Posterior cingulate gyrus (tissue), 11 donors: ENCODE measurements at regions not wholly inside any gene's neighbourhood (a gene's known extent, or its start where the extent isn't known, plus 50 kb on each side); places are given as distances from the start of the nearest gene placed in this dataset.

Experiments used
- DNase-seq, 10 donors: peaks; one replicate each; pipeline versions ENCODE4 v3.0.0 to v3.0.0-alpha.2; 2020 to 2021; ENCODE audit warnings: mixed read lengths in 3 of 10
- intact Hi-C: fragments of 100-400 bp; cut with DNase I; formaldehyde crosslinking; loops from one replicate; pipeline ENCODE4 v1.15.1; 2023

- intact Hi-C loops, result no loop called here
- DNase-seq, result no peak
These were observed 64.6 kb downstream of the TSPAN17 start for GRCh38 chr5:176711883-176712282.

- DNase-seq, result no peak
- intact Hi-C loops, result no loop called here
These were observed 65.4 kb downstream of the TSPAN17 start for GRCh38 chr5:176712546-176713304.

DNA sequence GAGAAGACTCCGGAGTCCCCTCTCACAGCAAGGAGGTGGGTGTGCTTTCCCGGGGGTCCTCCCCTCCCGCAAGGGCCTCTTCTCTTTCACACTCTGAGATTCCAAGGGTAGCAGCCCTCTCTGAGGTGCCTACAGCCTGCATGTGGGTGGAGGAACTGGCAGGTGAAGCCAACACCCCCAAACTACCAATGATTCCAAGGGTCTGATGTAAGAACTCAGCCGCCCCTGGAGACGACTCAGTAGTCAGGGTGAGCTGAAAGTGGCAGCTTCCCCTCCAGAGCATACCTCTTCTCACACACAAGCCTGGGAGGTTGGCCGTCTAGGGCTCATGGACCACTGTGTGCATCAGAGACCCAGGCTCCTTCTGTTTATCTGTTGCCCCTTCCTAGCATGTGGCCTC is 66.1 kb downstream of the TSPAN17 start:
- intact Hi-C loops, result no loop called here
- DNase-seq, result no peak

DNA sequence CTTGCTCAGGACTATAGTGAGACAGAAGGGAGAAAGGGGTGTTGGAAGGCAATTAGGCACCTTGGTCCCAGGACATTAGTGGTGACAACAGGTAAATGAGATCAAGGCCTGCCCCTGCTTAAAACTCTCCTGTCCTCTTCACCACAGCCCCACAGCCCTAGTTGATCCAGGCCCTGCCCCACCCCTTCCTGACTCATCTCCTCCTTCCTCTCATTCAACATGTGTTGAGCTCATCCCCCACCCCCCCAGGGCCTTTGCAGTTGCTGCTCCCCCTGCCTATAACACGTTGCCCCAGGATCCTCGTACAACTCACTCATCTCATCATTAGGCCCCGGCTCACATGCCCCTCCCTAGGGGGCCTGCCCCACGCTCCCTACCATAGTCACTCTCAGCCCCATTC is 66.8 kb downstream of the TSPAN17 start:
- no peak for DNase-seq
- intact Hi-C loops, result no loop called here

GRCh38 chr5:176716320-176716719 is 69.0 kb downstream of the TSPAN17 start:
- peak in 5 of 10 donors; percentile 35 to 82 (median 63) for DNase-seq
- intact Hi-C loops, result no loop called here

DNA sequence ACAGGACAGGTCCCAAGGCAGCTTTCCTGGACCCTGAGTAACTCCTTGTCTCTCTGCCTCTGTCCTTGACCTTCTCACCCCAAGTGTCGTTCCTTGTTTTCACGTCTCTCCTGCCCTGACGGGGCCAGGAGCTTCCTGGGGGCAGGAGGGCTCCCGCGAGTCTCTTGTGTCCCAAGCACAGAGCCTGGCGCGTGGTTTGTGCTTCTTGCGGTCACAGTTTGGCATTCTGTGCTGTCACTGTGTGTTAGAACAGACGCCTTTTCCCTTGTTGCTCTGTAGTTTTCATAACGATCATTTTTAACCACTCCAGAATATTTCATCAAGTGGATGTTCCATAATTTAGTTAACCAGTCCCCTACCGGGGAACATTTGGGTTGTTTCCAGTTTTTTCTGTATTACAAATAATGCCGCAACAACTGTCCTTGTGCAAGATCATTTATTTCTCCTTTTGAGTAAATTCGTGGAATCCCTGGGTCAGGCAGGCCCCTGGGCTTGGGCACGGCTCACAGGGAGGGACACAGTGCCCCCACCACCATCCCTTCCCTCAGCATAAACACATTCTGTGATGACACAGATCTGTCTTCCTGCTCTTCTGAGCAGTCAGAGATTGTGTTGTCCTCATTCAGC is 71.9 kb downstream of the TSPAN17 start:
- DNase-seq, result no peak
- intact Hi-C loops, result no loop called here

GRCh38 chr5:176721509-176721908 is 74.2 kb downstream of the TSPAN17 start:
- no peak for DNase-seq
- intact Hi-C loops, result no loop called here

DNA sequence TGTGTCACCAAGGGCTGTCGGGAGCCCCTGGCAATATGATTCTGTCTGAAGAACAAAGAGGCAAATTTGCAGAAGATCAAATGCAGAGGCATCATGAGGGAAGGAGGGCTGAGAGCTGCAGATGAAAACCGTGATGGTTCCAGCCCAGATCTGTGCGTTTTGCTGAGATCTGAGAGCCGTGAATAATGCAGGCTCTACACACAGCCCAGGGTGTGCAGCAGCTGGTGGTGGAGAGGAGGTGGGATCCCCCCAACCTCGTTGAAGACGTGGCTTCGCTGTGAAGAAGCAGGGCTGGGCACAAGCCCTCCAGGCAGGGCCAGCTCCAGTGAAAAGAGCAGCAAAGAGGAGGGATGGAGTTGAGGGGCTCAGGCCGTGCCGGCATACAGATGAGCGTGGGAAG is 75.5 kb downstream of the TSPAN17 start:
- DNase-seq, result no peak
- intact Hi-C loops, result no loop called here

DNA sequence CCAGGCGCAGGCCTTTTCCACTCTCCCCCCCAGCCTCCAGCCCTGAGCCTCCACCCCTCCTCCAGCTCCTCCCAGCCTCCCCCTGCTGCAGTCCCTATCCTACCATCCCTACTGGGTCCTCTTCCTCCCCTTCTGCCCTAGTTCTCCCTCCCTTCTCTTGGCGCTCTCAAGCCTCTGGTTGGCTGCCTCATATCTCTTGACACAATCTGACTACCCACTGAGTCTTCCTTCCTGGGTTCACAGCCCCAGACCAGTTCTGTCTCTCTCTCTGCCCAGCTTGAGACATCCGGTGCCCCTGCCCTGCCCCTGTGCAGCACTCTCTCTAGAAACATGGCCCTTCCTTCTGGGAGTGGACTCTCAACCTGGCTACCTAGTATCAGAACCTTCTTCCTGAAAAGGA is 76.2 kb downstream of the TSPAN17 start:
- no peak for DNase-seq
- intact Hi-C loops, result no loop called here

GRCh38 chr5:176724472-176724871 is 77.2 kb downstream of the TSPAN17 start:
- intact Hi-C loops, result no loop called here
- DNase-seq, result no peak

GRCh38 chr5:176725521-176726280 is 78.4 kb downstream of the TSPAN17 start:
- no peak for DNase-seq
- intact Hi-C loops, result no loop called here

DNA sequence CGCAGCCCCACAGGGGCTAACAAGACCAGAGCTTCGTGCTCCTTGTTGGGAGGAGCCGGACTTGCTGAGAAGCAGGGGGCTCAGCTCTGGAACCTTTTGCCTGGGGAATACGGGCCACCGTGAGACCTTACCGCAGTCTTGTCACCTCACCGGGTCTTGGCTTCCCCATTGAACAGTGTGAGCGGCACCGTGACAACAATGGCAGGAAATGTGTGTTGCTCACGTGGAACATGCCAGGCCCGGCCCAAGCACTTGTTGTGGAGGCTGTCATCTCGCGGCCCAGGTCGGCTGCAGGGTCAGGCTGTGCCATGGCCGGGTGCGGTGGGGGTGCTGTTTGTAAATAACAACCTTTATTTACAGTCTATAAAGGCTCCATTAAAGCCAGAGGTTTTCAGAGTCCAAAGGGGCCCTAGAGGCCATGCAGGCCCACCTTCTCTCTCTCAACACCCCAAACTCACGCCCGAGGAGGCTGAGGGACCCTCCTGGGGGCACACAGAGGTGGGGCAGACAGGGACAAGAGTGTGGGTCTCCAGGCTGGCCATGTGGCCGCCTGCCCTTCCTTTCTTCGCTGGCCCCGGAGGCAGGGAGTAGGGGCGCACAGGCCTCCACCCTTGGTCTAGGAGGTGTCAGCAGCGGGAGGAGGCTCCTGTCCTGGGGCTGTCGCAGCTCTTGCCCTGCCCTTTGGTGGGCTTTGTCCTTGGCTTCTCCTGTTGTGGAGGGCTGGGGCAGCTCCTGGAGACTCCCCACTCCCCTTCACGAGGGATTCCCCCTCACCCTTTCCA is 79.7 kb downstream of the TSPAN17 start:
- DNase-seq, result peak in 1 of 10 donors; percentile 76
- intact Hi-C loops, result no loop called here

DNA sequence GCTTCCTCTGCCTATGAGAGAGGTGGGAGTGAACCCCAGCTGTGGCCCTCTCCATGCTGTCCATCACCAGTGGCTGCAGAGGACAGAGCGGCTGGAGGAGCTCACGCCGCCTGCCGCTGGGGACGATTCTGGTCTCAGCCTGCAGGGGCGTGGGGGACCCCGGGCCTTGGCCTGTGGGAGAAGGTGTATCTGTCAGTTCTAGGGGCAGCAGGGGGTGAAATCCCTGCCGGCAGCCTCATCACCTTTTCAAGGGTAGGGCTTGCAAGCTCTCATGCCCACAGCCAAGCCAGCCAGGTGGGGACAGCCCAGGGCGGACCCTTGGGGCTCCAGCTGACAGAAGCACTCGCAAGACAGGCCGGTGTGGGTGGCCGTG is 80.2 kb downstream of the TSPAN17 start:
- DNase-seq, result peak in 2 of 10 donors; percentile 44 to 77
- intact Hi-C loops, result no loop called here

DNA sequence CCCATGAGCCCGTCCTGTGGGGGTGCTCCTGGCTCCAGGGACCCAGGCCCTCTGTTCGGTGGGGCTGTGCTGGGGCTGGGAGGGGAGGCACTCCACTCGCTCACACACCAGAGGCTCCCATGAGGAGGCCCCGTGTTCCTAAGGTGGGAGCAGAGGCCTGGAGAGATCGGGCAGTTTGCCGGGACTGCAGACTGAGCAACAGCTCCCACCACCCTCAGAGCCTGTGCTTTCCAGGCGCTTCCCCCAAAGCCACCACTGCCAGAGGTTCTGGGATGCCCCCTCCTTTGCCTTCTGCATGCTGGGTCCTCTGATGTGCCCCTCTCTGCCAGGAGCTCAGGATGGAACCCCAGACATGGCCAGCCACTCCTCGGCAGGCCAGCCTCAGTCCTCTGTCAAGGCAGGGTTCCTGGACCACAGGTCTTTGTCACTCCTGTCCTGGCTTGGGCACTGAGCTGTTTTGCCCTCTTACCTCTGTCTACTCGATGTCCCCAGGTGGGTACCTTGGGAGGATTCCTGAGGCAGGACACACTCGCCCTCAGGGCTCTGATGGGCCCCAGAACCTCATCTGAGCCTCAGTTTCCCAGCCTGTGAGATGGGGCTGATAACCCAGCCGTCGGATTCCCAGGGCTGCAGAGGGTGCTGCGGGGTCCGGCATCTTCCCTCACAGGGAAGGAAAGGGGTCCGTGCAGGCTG is 80.8 kb downstream of the TSPAN17 start:
- intact Hi-C loops, result no loop called here
- DNase-seq, result peak in 3 of 10 donors; percentile 29 to 77 (median 72)

- peak in 3 of 10 donors; percentile 47 to 76 (median 73) for DNase-seq
- intact Hi-C loops, result no loop called here
These were observed 81.5 kb upstream of the UNC5A start for GRCh38 chr5:176728831-176729251.

DNA sequence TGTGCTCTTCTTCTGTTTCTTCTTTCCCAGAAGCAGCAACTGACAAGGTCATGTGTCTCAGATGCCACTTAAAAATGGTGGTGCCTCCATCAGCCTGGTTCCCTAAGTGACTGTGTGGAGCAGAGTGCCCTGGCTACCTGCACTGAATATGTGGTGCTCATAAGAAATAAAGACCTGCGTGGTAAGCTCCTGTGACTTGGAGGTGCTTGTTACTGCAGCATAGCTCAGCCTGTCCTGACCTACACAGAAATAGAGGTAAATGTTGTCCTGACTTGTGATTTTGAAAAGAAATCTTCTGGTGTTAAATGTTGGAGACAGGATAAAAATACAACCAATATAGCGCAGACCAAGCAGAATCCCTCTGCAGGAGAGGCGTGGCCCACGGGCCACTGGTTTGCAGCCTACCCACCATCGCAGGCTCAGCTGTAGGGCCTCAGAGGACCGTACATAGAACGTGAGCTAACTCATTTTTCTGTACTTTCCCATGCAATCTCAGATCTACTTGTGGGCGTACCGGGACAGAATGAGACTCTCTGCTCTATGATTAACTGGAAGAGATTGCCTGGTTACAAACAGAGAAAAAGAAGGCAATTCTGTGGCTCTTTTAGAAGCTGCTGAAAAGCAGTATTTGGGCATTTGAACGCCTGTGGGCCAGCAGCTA is 79.4 kb upstream of the UNC5A start:
- intact Hi-C loops, result no loop called here
- peak in 3 of 10 donors; percentile 54 to 81 (median 62) for DNase-seq

DNA sequence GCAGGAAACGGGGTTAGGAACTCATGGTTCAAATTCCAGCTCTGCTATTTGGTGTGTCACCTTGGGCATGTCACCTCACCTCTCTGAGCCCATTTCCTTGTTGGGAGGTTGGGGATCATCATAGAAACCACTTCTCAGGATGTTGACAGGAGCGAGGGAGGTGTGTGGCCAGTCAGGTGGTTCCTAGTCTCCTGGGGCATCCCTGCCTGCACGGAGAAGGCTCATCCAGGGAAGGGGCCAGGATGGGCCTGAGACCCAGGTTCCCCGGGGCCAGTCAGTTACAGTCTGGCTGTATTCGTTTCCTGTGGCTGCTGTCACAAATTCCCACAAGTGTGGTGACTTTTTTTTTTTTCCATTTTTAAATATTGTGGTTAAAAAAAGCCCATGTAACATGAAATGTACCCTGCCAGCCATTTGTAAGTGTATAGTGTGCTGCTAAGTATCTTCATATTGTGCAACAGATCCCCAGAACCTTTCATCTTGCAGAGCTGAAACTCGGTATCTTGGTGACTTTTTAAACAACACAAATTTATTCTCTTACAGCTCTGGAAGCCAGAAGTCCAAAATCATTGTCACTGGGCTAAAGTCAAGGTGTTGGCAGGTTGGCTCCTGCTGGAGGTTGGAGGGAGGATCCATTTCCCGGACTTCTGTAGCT is 78.7 kb upstream of the UNC5A start:
- DNase-seq, result peak in 4 of 10 donors; percentile 3 to 61 (median 31)
- intact Hi-C loops, result no loop called here

DNA sequence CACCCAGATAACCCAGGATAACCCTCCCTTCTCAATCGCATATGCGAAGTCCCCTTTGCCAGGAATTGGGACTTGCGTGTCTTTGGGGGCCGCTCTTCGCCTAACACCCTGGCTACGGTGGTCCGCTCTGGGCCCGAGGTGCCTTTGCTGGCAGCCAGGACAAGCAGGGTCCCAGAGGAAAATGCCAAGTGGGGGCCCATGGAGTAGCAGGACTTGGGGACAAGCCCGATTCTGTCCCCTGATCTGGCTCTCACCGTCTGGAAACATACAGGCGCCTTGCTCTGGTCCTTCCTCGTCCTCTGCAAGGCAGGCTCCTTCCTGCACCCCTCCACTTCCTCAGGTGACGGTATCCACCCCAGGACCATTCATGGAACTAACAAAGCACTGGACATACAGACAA is 78.1 kb upstream of the UNC5A start:
- intact Hi-C loops, result no loop called here
- peak in 6 of 10 donors; percentile 6 to 80 (median 43) for DNase-seq
